Duodenal mucosa (tissue), 2 donors: ENCODE measurements at regions not wholly inside any gene's neighbourhood (a gene's known extent, or its start where the extent isn't known, plus 50 kb on each side); places are given as distances from the start of the nearest gene placed in this dataset.

Experiments used
- H3K27ac ChIP-seq: one replicate; pipeline ENCODE4 v1.7.0; 2013; ENCODE audit warnings: low read depth, low read length
- H3K27me3 ChIP-seq, 2 donors: one replicate each; pipeline ENCODE4 v1.7.0; 2013; ENCODE audit warnings: low read length in 2 of 2, control low read depth in 1 of 2; ENCODE audit not compliant: insufficient read depth in 2 of 2, control insufficient read depth in 1 of 2
- H3K36me3 ChIP-seq, 2 donors: one replicate each; pipeline ENCODE4 v1.7.0; 2013; ENCODE audit warnings: low read length in 2 of 2, control low read depth in 1 of 2; ENCODE audit not compliant: insufficient read depth in 2 of 2, control insufficient read depth in 1 of 2
- H3K4me1 ChIP-seq, 2 donors: one replicate each; pipeline ENCODE4 v1.7.0; 2013; ENCODE audit warnings: low read length in 2 of 2, control low read depth in 1 of 2; ENCODE audit not compliant: insufficient read depth in 2 of 2, control insufficient read depth in 1 of 2
- H3K4me3 ChIP-seq, 2 donors: one replicate each; pipeline ENCODE4 v1.7.0; 2013; ENCODE audit warnings: low read length in 2 of 2, low read depth in 1 of 2
- H3K9ac ChIP-seq, 2 donors: one replicate each; pipeline ENCODE4 v1.7.0; 2013; ENCODE audit warnings: low read length in 2 of 2, low read depth in 1 of 2
- H3K9me3 ChIP-seq, 2 donors: one replicate each; pipeline ENCODE4 v1.7.0; 2013; ENCODE audit warnings: low read length in 2 of 2, control low read depth in 1 of 2; ENCODE audit not compliant: control insufficient read depth in 1 of 2

DNA sequence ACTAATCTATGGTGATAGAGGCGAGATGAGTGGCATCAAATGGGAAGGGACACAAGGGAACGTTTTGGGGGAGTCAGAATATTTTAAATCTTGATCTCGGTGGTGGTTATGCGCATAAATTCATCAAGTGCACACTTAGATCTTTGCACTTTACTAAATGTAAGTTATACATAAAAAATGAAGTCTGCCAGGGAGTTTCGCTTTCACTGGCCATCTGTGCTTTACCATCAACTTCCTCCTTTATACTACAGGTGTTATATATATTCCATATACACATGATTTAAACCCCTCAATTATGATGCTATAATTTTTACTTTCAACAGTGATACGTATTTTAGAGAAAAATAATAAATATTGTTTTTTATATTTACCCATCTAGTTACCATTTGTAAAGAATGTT is 97.6 kb upstream of the AKIRIN2 start:
- Histone ChIP-seq H3K4me1 (peaks cover 0 to 9% of the 10 kb centered on the region in 2 donors), H3K9me3 (no peaks in the 10 kb centered on the region), H3K4me3 (peak overlapping the region; percentile 53 to 55), H3K27me3 (no peaks in the 10 kb centered on the region), H3K27ac (no peak overlapping the region), H3K9ac (no peak overlapping the region), H3K36me3 (no peaks in the 10 kb centered on the region)

DNA sequence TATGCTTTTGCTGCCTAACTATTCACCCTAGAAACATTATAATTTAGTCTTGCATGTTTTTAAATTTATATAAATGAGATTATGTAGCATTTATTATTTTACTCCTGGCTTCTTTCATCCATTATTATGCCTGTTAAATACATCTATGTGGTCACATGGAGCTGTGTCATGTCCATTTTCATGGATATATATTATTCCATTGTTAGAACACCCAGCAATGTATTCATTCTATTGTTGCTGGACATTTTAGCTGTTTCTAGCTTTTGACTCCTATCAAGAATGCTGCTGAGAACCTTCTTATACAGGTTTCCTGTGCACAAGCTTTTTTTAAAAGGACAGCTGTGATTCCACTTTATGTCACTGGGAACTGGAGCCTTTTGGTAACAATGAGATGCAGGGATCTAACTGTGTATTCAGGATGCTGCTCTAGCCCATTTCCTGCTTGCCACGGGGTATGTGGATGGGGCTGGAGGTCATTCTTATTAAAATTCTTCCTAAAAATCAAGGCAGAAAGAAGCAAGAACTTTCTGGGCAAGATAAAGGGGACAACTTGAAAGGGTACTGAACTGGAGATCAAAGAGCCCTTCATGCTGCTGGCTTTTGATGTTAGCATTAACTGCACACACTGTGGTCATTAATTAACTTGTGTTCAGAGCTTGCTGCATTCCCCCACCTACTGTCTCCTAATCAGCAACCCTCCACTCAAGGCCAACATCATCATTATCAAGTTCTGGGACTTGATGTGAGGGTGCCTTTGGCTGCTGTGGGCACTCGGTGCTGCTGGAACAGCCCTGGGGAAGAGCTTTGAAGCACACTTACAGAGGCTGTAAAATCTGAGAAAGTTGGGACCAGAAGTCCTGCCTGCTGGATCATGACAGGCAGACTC is 96.6 kb upstream of the AKIRIN2 start:
- Histone ChIP-seq H3K9me3 (no peaks in the 10 kb centered on the region), H3K27me3 (no peaks in the 10 kb centered on the region), H3K4me3 (peak overlapping the region in 1 of 2 donors; percentile 28), H3K36me3 (no peaks in the 10 kb centered on the region), H3K9ac (peak overlapping the region in 1 of 2 donors; percentile 12), H3K27ac (no peak overlapping the region), H3K4me1 (peaks cover 0 to 9% of the 10 kb centered on the region in 2 donors)

DNA sequence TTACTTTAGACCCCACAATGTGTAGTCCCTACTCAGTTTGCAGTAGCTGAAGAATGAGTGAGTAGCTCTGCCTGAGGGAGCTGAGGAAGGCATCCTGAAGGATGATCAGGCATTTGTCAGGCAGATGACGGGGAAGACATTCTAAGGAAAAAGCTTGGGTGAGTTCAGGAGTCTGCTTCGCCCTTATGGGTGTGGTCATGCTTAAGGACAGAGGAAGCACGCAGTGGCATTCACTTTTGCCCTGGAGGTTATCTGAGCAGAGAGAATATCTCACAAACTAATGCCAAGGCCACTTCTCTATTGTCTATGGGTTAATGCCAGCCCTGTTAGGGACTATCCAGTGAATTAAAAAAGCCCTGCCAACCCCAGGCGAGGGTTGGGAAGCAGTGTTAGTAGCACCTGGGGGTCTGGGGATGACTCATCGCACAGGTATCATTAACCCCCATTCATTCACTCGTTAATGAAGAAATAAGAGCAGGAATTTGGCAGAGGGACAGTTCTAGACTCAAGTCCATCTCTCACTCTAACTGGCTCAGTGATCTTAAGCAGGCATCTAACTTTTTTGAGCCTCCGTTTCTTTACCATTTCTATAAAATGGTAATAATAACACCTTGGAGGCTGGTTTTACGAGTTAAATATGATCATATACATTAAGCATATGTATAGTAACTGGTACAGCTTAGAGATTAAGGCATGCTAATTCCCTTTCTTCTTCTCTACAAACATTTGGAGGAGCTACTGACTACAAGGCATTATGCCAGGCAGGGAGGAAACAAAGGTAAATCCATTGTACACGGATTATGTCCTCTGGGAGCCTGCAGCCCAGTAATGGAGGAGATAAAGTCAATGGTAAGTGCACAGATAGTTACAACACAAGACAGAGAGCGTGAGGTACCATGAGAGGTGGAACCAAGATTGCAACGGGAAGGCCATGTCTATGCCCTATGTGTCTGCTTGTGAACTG is 93.2 kb upstream of the AKIRIN2 start:
- H3K4me3 ChIP-seq, result no peak overlapping the region
- no peak overlapping the region for H3K27ac ChIP-seq
- no peaks in the 10 kb centered on the region for H3K27me3 ChIP-seq
- H3K9me3 ChIP-seq, result no peaks in the 10 kb centered on the region
- H3K9ac ChIP-seq, result no peak overlapping the region
- peaks cover 9% of the 10 kb centered on the region in 2 donors for H3K4me1 ChIP-seq
- H3K36me3 ChIP-seq, result no peaks in the 10 kb centered on the region

DNA sequence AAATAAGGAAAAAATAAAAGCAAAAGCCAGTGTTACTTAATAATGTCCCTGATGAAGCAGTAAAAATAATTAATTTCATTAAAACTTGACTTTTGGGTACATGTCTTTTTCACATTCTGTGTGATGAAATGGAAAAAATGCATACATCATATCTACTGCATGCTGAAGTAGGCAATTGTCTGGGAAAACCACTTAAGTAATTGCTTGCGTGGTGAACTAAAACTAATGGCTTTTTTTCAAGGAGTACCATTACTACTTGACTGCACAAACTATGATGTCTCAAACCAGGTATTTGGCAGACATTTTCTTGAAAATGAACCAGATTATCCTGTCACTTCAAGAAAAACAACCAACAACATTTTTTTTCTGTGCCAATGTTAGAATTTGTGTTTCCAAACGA is 91.3 kb upstream of the AKIRIN2 start:
- Histone ChIP-seq H3K36me3 (no peaks in the 10 kb centered on the region), H3K4me1 (peaks cover 7 to 9% of the 10 kb centered on the region in 2 donors), H3K9me3 (no peaks in the 10 kb centered on the region), H3K27me3 (no peaks in the 10 kb centered on the region), H3K4me3 (no peak overlapping the region), H3K9ac (no peak overlapping the region), H3K27ac (no peak overlapping the region)

- Histone ChIP-seq H3K27me3 (no peaks in the 10 kb centered on the region), H3K9ac (no peak overlapping the region), H3K9me3 (no peaks in the 10 kb centered on the region), H3K4me1 (peaks cover 7 to 9% of the 10 kb centered on the region in 2 donors), H3K36me3 (no peaks in the 10 kb centered on the region), H3K27ac (no peak overlapping the region), H3K4me3 (no peak overlapping the region)
These were observed 89.9 kb upstream of the AKIRIN2 start for GRCh38 chr6:87791982-87792381.

GRCh38 chr6:87791485-87791884 is 89.5 kb upstream of the AKIRIN2 start:
- Histone ChIP-seq H3K9me3 (no peaks in the 10 kb centered on the region), H3K9ac (no peak overlapping the region), H3K4me3 (no peak overlapping the region), H3K36me3 (no peaks in the 10 kb centered on the region), H3K27ac (no peak overlapping the region), H3K4me1 (peaks cover 7 to 9% of the 10 kb centered on the region in 2 donors), H3K27me3 (no peaks in the 10 kb centered on the region)

DNA sequence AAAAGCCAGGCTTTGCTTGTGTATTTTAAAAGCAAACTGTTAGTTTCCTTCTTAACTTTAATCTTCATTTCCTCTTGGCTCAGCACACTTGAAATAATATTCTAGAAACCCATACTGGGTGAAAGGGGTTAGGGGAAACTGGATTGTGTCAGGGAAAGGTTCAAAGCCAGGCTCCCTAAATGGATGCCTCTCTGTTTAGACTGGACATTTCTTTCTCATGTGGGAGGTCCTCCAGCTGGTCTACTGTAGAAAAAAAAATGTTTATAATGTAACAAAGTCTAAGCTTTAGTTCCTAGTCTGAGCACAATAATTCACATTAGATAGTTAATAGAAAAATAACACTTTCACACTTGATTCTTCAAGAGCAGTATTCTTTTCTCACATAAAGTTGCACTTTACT is 89.0 kb upstream of the AKIRIN2 start:
- H3K36me3 ChIP-seq, result no peaks in the 10 kb centered on the region
- no peak overlapping the region for H3K4me3 ChIP-seq
- no peak overlapping the region for H3K9ac ChIP-seq
- peaks cover 7 to 9% of the 10 kb centered on the region in 2 donors for H3K4me1 ChIP-seq
- H3K27me3 ChIP-seq, result no peaks in the 10 kb centered on the region
- no peak overlapping the region for H3K27ac ChIP-seq
- no peaks in the 10 kb centered on the region for H3K9me3 ChIP-seq

- H3K9ac ChIP-seq, result no peak overlapping the region
- H3K27me3 ChIP-seq, result no peaks in the 10 kb centered on the region
- no peak overlapping the region for H3K4me3 ChIP-seq
- H3K27ac ChIP-seq, result no peak overlapping the region
- peaks cover 7 to 9% of the 10 kb centered on the region in 2 donors for H3K4me1 ChIP-seq
- H3K36me3 ChIP-seq, result no peaks in the 10 kb centered on the region
- no peaks in the 10 kb centered on the region for H3K9me3 ChIP-seq
These were observed 87.9 kb upstream of the AKIRIN2 start for GRCh38 chr6:87789900-87790290.

- no peak overlapping the region for H3K4me3 ChIP-seq
- no peaks in the 10 kb centered on the region for H3K9me3 ChIP-seq
- no peaks in the 10 kb centered on the region for H3K36me3 ChIP-seq
- H3K9ac ChIP-seq, result no peak overlapping the region
- H3K4me1 ChIP-seq, result peaks cover 7 to 9% of the 10 kb centered on the region in 2 donors
- H3K27me3 ChIP-seq, result no peaks in the 10 kb centered on the region
- no peak overlapping the region for H3K27ac ChIP-seq
These were observed 87.3 kb upstream of the AKIRIN2 start for GRCh38 chr6:87789198-87789899.
